ENCODE measurements at regions not wholly inside any gene's neighbourhood (a gene's known extent, or its start where the extent isn't known, plus 50 kb on each side); places are given as distances from the start of the nearest gene placed in this dataset.

DNA sequence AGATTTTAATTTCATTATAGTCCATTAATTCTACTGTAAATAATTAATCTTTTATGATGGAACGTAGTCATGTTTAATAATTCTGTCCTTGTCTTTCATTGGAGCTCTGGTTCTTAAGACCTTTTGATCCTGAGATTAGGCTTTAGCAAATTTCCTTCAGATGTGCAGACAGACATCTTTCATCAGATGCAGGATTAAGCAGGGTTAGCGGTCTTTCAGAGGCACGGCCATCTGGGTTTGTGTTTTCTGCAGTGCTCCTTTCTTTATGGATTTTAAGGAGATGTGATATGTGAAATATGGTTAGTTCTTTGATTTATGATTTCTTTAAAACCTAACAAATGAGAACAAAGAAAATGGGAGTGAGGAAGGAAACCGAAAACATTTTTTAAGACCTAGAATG is 643.9 kb upstream of the SGCG start:
- intact Hi-C loops (cut with DNase I) = no loop called here
- Histone ChIP-seq H3K9me3 (peaks cover 0 to 11% (median 0%) of the 10 kb centered on the region in 11 donors), H3K27ac (no peak overlapping the region), H3K4me1 (no peaks in the 10 kb centered on the region), H3K4me3 (no peak overlapping the region), H3K27me3 (no peaks in the 10 kb centered on the region), H3K36me3 (no peaks in the 10 kb centered on the region)
- WGBS, 2 donors = 75 to 76% methylated on average over 4 of the region's 4 CpGs
- ATAC-seq (no peak), DNase-seq (no peak)
- TF ChIP-seq, protein P1, sequence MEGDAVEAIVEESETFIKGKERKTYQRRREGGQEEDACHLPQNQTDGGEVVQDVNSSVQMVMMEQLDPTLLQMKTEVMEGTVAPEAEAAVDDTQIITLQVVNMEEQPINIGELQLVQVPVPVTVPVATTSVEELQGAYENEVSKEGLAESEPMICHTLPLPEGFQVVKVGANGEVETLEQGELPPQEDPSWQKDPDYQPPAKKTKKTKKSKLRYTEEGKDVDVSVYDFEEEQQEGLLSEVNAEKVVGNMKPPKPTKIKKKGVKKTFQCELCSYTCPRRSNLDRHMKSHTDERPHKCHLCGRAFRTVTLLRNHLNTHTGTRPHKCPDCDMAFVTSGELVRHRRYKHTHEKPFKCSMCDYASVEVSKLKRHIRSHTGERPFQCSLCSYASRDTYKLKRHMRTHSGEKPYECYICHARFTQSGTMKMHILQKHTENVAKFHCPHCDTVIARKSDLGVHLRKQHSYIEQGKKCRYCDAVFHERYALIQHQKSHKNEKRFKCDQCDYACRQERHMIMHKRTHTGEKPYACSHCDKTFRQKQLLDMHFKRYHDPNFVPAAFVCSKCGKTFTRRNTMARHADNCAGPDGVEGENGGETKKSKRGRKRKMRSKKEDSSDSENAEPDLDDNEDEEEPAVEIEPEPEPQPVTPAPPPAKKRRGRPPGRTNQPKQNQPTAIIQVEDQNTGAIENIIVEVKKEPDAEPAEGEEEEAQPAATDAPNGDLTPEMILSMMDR (IDR thresholded peaks at IDR 0.05) = no peak

DNA sequence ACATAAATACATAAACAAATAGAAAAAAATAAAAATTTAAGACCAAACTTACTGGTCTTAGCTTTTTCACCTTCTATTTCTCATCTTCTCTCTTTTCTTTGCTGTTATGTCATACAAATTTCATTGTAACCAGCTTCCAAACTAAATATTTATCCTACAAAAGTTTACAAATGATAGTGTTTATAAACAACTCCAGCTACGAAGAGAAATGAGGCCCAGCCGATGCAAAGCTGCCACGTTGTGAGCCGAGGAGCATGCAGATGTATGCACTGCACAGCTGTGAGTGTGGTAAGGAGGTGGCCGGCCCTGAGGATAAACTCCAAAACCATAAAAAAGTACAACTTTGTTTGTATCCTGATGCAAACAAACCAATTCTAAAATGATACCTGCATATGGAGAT is 642.4 kb upstream of the SGCG start:
- DNase-seq (no peak), ATAC-seq (no peak)
- H3K27ac ChIP-seq = no peak overlapping the region
- H3K4me1 ChIP-seq = no peaks in the 10 kb centered on the region
- 84 to 91% methylated on average over 5 of the region's 5 CpGs for WGBS, 2 donors
- TF ChIP-seq, protein P1 (IDR thresholded peaks at IDR 0.05) = no peak
- H3K9me3 ChIP-seq = peaks cover 0 to 9% (median 0%) of the 10 kb centered on the region in 11 donors
- intact Hi-C loops (cut with DNase I) = no loop called here
- no peak overlapping the region for H3K4me3 ChIP-seq
- no peaks in the 10 kb centered on the region for H3K36me3 ChIP-seq
- H3K27me3 ChIP-seq = no peaks in the 10 kb centered on the region

DNA sequence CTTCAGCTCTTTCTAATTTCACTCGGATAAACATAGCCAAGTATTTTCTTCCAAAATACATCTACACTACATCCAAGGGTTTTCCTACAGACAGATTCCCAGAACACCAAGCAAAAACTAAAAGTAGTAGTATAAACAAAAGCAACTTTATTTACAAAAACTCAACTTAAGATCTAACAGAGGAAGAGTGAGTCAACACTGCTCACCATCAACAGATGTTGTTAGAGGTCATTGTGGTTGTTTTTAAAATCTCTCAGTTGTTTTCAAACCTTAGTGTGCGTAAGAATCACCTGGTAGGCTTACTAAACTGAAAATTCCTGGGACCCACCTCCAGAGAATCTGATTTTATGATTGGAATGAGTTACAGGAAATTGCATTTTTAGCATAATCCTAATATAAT is 631.7 kb upstream of the SGCG start:
- Histone ChIP-seq H3K27me3 (no peaks in the 10 kb centered on the region), H3K27ac (no peak overlapping the region), H3K36me3 (no peaks in the 10 kb centered on the region), H3K4me3 (no peak overlapping the region), H3K4me1 (no peaks in the 10 kb centered on the region), H3K9me3 (peaks cover 0 to 4% (median 0%) of the 10 kb centered on the region in 11 donors)
- TF ChIP-seq, protein P1 (IDR thresholded peaks at IDR 0.05) = no peak
- ATAC-seq = no peak
- no peak for DNase-seq
- intact Hi-C loops (cut with DNase I) = no loop called here
- 89 to 91% methylated on average over 2 of the region's 2 CpGs for whole genome bisulfite sequencing, 2 donors

DNA sequence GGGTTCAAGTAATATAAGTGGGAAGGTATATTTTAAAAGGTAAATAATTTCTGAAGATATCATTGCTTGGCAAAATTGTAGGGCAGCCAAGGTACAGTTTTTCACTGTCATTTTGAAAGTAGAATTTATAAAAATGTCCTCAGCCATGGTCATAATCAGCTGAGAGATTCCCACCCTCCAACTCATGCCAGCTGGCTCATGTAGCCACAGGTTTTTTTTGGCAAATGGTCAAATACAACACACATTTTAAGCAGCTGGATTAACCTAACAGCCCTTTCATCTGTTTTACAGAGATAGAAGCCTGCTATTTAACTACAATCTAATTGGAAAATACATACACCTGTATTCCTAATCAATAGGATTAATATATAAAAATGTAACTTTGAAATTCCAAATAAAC is 619.2 kb upstream of the SGCG start:
- H3K4me3 ChIP-seq = no peak overlapping the region
- no peaks in the 10 kb centered on the region for H3K4me1 ChIP-seq
- intact Hi-C loops (cut with DNase I) = no loop called here
- no peaks in the 10 kb centered on the region for H3K36me3 ChIP-seq
- DNase-seq (no peak), ATAC-seq (no peak)
- H3K9me3 ChIP-seq = peaks cover 0 to 37% (median 11%) of the 10 kb centered on the region in 11 donors
- TF ChIP-seq, protein P1 (IDR thresholded peaks at IDR 0.05) = no peak
- H3K27me3 ChIP-seq = no peaks in the 10 kb centered on the region
- H3K27ac ChIP-seq = no peak overlapping the region

DNA sequence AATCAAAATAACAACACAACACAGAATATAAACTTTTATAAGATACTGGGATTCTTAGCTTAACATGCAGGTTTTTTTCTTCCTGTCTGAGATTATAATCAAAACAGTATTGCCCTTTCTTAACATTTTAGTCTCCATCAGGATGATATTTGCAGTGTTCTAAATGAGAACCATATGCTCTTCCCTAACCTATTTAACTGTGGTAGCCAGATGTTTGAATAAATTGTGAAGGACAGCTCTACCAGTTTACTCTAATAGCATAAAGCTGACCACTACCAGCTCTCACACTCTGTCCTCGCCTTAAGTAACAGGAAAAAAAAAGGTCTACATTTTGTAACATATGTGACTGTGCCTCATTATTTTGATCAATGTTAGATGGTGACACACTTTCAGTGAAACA is 618.7 kb upstream of the SGCG start:
- no peak for DNase-seq
- H3K27me3 ChIP-seq = no peaks in the 10 kb centered on the region
- no peaks in the 10 kb centered on the region for H3K36me3 ChIP-seq
- H3K27ac ChIP-seq = no peak overlapping the region
- no peak for ATAC-seq
- TF ChIP-seq, protein P1 (IDR thresholded peaks at IDR 0.05) = no peak
- WGBS, 2 donors = 85 to 88% methylated on average over 1 of the region's 1 CpG
- intact Hi-C loops (cut with DNase I) = no loop called here
- no peak overlapping the region for H3K4me3 ChIP-seq
- H3K4me1 ChIP-seq = no peaks in the 10 kb centered on the region
- H3K9me3 ChIP-seq = peaks cover 0 to 37% (median 11%) of the 10 kb centered on the region in 11 donors
